Spleen (tissue), 11 donors: ENCODE measurements at regions not wholly inside any gene's neighbourhood (a gene's known extent, or its start where the extent isn't known, plus 50 kb on each side); places are given as distances from the start of the nearest gene placed in this dataset.

Experiments used
- DNase-seq: peaks from one replicate; pipeline ENCODE4 v3.0.0-alpha.2; 2020
- H3K27ac ChIP-seq, 8 donors: fragments of 200-600 bp; sonication (generic) in 7 of 8; 1 replicate in 4 of 8; 2 replicates in 4 of 8; pipeline versions ENCODE4 v1.5.0 to v1.8.0; 2016 to 2021; ENCODE audit warnings: inconsistent platforms in 4 of 8, mild to moderate bottlenecking in 4 of 8, moderate library complexity in 1 of 8
- H3K27me3 ChIP-seq, 7 donors: fragments of 200-600 bp; sonication (generic) in 6 of 7; replicated peaks in 1 of 7; 1 replicate in 4 of 7; 2 replicates in 3 of 7; pipeline versions ENCODE4 v1.5.0 to v1.8.0; 2016 to 2021; ENCODE audit warnings: inconsistent platforms in 3 of 7, mild to moderate bottlenecking in 1 of 7
- H3K36me3 ChIP-seq, 6 donors: fragments of 200-600 bp; sonication (generic) in 5 of 6; 1 replicate in 4 of 6; 2 replicates in 2 of 6; pipeline versions ENCODE4 v1.5.0 to v1.8.0; 2016 to 2021; ENCODE audit warnings: inconsistent platforms in 2 of 6
- H3K4me1 ChIP-seq, 6 donors: fragments of 200-600 bp; sonication (generic) in 5 of 6; 1 replicate in 3 of 6; 2 replicates in 3 of 6; pipeline versions ENCODE4 v1.5.0 to v1.8.0; 2016 to 2021; ENCODE audit warnings: inconsistent platforms in 3 of 6
- H3K4me3 ChIP-seq, 8 donors: fragments of 200-600 bp; sonication (generic) in 7 of 8; 1 replicate in 4 of 8; 2 replicates in 4 of 8; pipeline versions ENCODE4 v1.5.0 to v1.8.0; 2016 to 2021; ENCODE audit warnings: inconsistent platforms in 4 of 8, mild to moderate bottlenecking in 4 of 8, moderate library complexity in 2 of 8
- H3K9me3 ChIP-seq, 8 donors: fragments of 200-600 bp; sonication (generic) in 7 of 8; 1 replicate in 4 of 8; 2 replicates in 4 of 8; pipeline versions ENCODE4 v1.5.0 to v1.8.0; 2016 to 2021; ENCODE audit warnings: inconsistent platforms in 4 of 8
- POLR2A ChIP-seq, 3 donors: fragments of 450-650 bp; IDR thresholded peaks; one replicate each; pipeline ENCODE4 v1.5.1; 2017; ENCODE audit warnings: antibody characterized with exemption in 3 of 3, mild to moderate bottlenecking in 1 of 3
- POLR2AphosphoS5 ChIP-seq, 3 donors: sonication (generic); formaldehyde crosslinking; IDR thresholded peaks; one replicate each; pipeline ENCODE4 v1.5.1; 2017; ENCODE audit warnings: antibody characterized with exemption in 3 of 3
- WGBS, 5 donors: extraction: QIAGEN DNeasy Blood & Tissue Kit in 3 of 5; methylation state at CpG; one replicate each; pipeline versions ENCODE4 v1.1.5 to v1.1.7; 2013 to 2018; 5-methylcytosine and 5-hydroxymethylcytosine counted together
- intact Hi-C: fragments of 100-400 bp; cut with DNase I; formaldehyde crosslinking; loops from one replicate; pipeline ENCODE4 v1.15.0; 2023; ENCODE audit warnings: low total_unique reads
- TF ChIP-seq, protein P1 (sequence below), 11 experiments: fragments of 200-600 bp in 7 of 11; fragments of 450-650 bp in 4 of 11; sonication (generic) in 4 of 11; IDR thresholded peaks in 8 of 11; conservative IDR thresholded peaks in 3 of 11; 1 replicate in 7 of 11; 2 replicates in 4 of 11; pipeline versions ENCODE4 v1.4.0 to v1.8.0; 2016 to 2021; ENCODE audit warnings: antibody characterized with exemption in 11 of 11, inconsistent platforms in 4 of 11, mild to moderate bottlenecking in 1 of 11
- donor health status: healthy with polysubstance abuse.
- donor health status: DM: no; HTN: no; CAD: no; lungs with moderate emphysema.
- donor health status: DM: no; HTN: no; CAD: no.
- donor health status: Bipolar disorder and iron deficiency.
- donor health status: healthy.
- donor health status: DM: no; HTN: no; CAD: no.
- donor health status: DM: yes; HTN: yes; CAD: no.

GRCh38 chr2:205860885-205861284 lies 178.6 kb downstream of the NRP2 start:
- H3K4me3 ChIP-seq: no peak overlapping the region
- no peaks in the 10 kb centered on the region for H3K27me3 ChIP-seq
- H3K9me3 ChIP-seq: no peaks in the 10 kb centered on the region
- WGBS, 5 donors: 86 to 94% (median 88%) methylated on average over 7 of the region's 7 CpGs
- no peak overlapping the region for H3K27ac ChIP-seq
- H3K4me1 ChIP-seq: no peaks in the 10 kb centered on the region
- TF ChIP-seq, protein P1, sequence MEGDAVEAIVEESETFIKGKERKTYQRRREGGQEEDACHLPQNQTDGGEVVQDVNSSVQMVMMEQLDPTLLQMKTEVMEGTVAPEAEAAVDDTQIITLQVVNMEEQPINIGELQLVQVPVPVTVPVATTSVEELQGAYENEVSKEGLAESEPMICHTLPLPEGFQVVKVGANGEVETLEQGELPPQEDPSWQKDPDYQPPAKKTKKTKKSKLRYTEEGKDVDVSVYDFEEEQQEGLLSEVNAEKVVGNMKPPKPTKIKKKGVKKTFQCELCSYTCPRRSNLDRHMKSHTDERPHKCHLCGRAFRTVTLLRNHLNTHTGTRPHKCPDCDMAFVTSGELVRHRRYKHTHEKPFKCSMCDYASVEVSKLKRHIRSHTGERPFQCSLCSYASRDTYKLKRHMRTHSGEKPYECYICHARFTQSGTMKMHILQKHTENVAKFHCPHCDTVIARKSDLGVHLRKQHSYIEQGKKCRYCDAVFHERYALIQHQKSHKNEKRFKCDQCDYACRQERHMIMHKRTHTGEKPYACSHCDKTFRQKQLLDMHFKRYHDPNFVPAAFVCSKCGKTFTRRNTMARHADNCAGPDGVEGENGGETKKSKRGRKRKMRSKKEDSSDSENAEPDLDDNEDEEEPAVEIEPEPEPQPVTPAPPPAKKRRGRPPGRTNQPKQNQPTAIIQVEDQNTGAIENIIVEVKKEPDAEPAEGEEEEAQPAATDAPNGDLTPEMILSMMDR (IDR thresholded peaks at IDR 0.05 in 8 of 11, conservative IDR thresholded peaks at IDR 0.05 in 3 of 11): no peak
- TF ChIP-seq POLR2AphosphoS5 (IDR thresholded peaks at IDR 0.05): no peak
- no peak for TF ChIP-seq POLR2A (IDR thresholded peaks at IDR 0.05)
- intact Hi-C loops: no loop called here
- no peaks in the 10 kb centered on the region for H3K36me3 ChIP-seq
- no peak for DNase-seq

- WGBS, 5 donors: 72 to 84% (median 78%) methylated on average over 9 of the region's 9 CpGs
- Histone ChIP-seq H3K4me3 (no peak overlapping the region), H3K27ac (no peak overlapping the region), H3K4me1 (no peaks in the 10 kb centered on the region), H3K36me3 (no peaks in the 10 kb centered on the region), H3K27me3 (no peaks in the 10 kb centered on the region), H3K9me3 (no peaks in the 10 kb centered on the region)
- no peak for TF ChIP-seq POLR2A (IDR thresholded peaks at IDR 0.05)
- no peak for TF ChIP-seq POLR2AphosphoS5 (IDR thresholded peaks at IDR 0.05)
- TF ChIP-seq, protein P1 (IDR thresholded peaks at IDR 0.05 in 8 of 11, conservative IDR thresholded peaks at IDR 0.05 in 3 of 11): no peak
- intact Hi-C loops: no loop called here
- no peak for DNase-seq
Observed at GRCh38 chr2:205860181-205860580, 177.9 kb downstream of the NRP2 start.

DNA sequence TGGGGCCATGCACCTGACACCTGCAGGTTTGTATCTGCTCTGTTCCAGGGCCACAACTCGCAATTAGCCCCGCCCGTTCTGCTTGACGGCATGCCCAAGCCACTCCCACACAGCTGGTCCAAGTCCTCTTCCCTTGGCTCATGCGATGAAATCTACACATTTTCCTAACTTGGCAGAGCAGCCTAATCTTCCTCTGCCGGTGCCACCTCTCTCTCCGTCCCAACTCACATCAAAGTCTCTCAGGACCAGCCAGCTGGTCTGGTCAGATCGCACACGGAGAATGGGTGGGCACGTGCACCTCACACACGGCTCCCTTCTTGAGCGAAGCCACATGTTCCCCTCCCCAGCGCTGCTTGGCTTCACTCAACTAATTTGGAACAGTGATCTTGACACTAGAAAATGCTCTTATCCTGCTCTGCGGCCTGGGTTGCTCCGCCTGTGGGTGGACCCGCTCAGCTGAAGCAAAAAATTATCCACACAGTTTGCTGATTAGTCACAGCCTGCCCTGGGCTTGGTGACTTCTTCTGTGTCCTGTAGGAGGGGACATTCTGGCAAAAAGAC lies 176.7 kb downstream of the NRP2 start:
- Histone ChIP-seq H3K9me3 (no peaks in the 10 kb centered on the region), H3K4me1 (no peaks in the 10 kb centered on the region), H3K36me3 (no peaks in the 10 kb centered on the region), H3K27ac (no peak overlapping the region), H3K27me3 (no peaks in the 10 kb centered on the region), H3K4me3 (no peak overlapping the region)
- intact Hi-C loops: no loop called here
- TF ChIP-seq, protein P1 (IDR thresholded peaks at IDR 0.05 in 8 of 11, conservative IDR thresholded peaks at IDR 0.05 in 3 of 11): no peak
- no peak for TF ChIP-seq POLR2A (IDR thresholded peaks at IDR 0.05)
- TF ChIP-seq POLR2AphosphoS5 (IDR thresholded peaks at IDR 0.05): no peak
- no peak for DNase-seq
- 64 to 91% (median 76%) methylated on average over 16 of the region's 16 CpGs for WGBS, 5 donors

- Histone ChIP-seq H3K27me3 (no peaks in the 10 kb centered on the region), H3K36me3 (no peaks in the 10 kb centered on the region), H3K9me3 (peaks cover 0 to 3% (median 0%) of the 10 kb centered on the region in 8 donors), H3K27ac (no peak overlapping the region), H3K4me1 (no peaks in the 10 kb centered on the region), H3K4me3 (no peak overlapping the region)
- no peak for TF ChIP-seq POLR2A (IDR thresholded peaks at IDR 0.05)
- TF ChIP-seq POLR2AphosphoS5 (IDR thresholded peaks at IDR 0.05): no peak
- TF ChIP-seq, protein P1 (IDR thresholded peaks at IDR 0.05 in 8 of 11, conservative IDR thresholded peaks at IDR 0.05 in 3 of 11): no peak
- intact Hi-C loops: no loop called here
- DNase-seq: no peak
- WGBS, 5 donors: 67 to 83% (median 73%) methylated on average over 3 of the region's 3 CpGs
Observed at GRCh38 chr2:205858275-205858674, 176.0 kb downstream of the NRP2 start.
